CD4-positive, alpha-beta T cell (primary cell): ENCODE measurements at regions not wholly inside any gene's neighbourhood (a gene's known extent, or its start where the extent isn't known, plus 50 kb on each side); places are given as distances from the start of the nearest gene placed in this dataset.

ENCODE experiments used
- ATAC-seq: fragments of 200-7000 bp; cut with Tn5 transposase; one replicate; pipeline ENCODE4 v1.10.0; 2022; ENCODE audit warnings: mild to moderate bottlenecking; ENCODE audit not compliant: poor library complexity
- CTCF ChIA-PET: fragments of 350-600 bp; sonication (Branson Sonifier 250); formaldehyde crosslinking; loops from one replicate; lab custom pipeline; 2021; ENCODE audit warnings: antibody characterized with exemption, inconsistent platforms; lab: Charles Lee
- POLR2A ChIA-PET: fragments of 350-600 bp; sonication (Branson Sonifier 250); formaldehyde crosslinking; loops from one replicate; lab custom pipeline; 2021; ENCODE audit warnings: antibody characterized with exemption, inconsistent platforms; lab: Charles Lee
- DNase-seq, 14 experiments: peaks; one replicate each; pipeline ENCODE4 v3.0.0-alpha.2; 2013 to 2020; ENCODE audit warnings: mixed read lengths in 2 of 14
- H3K27ac ChIP-seq, 2 donors: one replicate each; pipeline versions ENCODE4 v1.5.1 to v1.7.0; 2013; ENCODE audit warnings: low read length in 2 of 2, low read depth in 1 of 2, mild to moderate bottlenecking in 1 of 2
- H3K27me3 ChIP-seq, 2 experiments: 1 replicate in 1 of 2; 2 replicates in 1 of 2; pipeline versions ENCODE4 v1.6.1 to v1.7.0; 2013; ENCODE audit warnings: low read length in 2 of 2, control low read depth in 1 of 2, mild to moderate bottlenecking in 1 of 2, moderate library complexity in 1 of 2; ENCODE audit not compliant: insufficient read depth in 2 of 2, control insufficient read depth in 1 of 2
- H3K36me3 ChIP-seq: one replicate; pipeline ENCODE4 v1.6.1; 2013; ENCODE audit warnings: low read length, control low read depth; ENCODE audit not compliant: insufficient read depth
- H3K4me1 ChIP-seq: one replicate; pipeline ENCODE4 v1.6.1; 2013; ENCODE audit warnings: low read length, control low read depth; ENCODE audit not compliant: insufficient read depth
- H3K4me3 ChIP-seq: one replicate; pipeline ENCODE4 v1.5.1; 2013; ENCODE audit warnings: mild to moderate bottlenecking, low read length, moderate library complexity
- H3K9me3 ChIP-seq, 2 experiments: 1 replicate in 1 of 2; 2 replicates in 1 of 2; pipeline versions ENCODE4 v1.6.1 to v1.7.0; 2013; ENCODE audit warnings: low read length in 2 of 2, mild to moderate bottlenecking in 2 of 2, control low read depth in 1 of 2, moderate library complexity in 1 of 2; ENCODE audit not compliant: control insufficient read depth in 1 of 2, insufficient read depth in 1 of 2
- H3K27ac Mint-ChIP-seq: one replicate; pipeline ENCODE4 v1.8.0; 2020; ENCODE audit warnings: mixed read lengths
- H3K27me3 Mint-ChIP-seq: one replicate; pipeline ENCODE4 v1.8.0; 2021; ENCODE audit warnings: mixed read lengths
- H3K36me3 Mint-ChIP-seq: one replicate; pipeline ENCODE4 v1.8.0; 2021; ENCODE audit warnings: low read depth, mixed read lengths
- H3K4me1 Mint-ChIP-seq: one replicate; pipeline ENCODE4 v1.8.0; 2021; ENCODE audit warnings: low read depth, mixed read lengths
- H3K4me3 Mint-ChIP-seq: one replicate; pipeline ENCODE4 v1.8.0; 2020; ENCODE audit warnings: mild to moderate bottlenecking, mixed read lengths
- H3K9me3 Mint-ChIP-seq: one replicate; pipeline ENCODE4 v1.8.0; 2020; ENCODE audit warnings: mixed read lengths
- CTCF ChIP-seq: fragments of 200-600 bp; IDR thresholded peaks from one replicate; pipeline ENCODE4 v1.8.0; 2022; ENCODE audit warnings: antibody characterized with exemption, mild to moderate bottlenecking
- intact Hi-C, 2 experiments: fragments of 100-400 bp; cut with DNase I in 1 of 2; cut with micrococcal nuclease in 1 of 2; formaldehyde crosslinking; loops; one replicate each; pipeline versions ENCODE4 v1.15.1 to v1.9.0; 2023 to 2025; cut with DNase I, micrococcal nuclease

GRCh38 chr4:24094726-24095125 lies 204.9 kb upstream of the PPARGC1A start:
- Histone ChIP-seq H3K4me1 (no peaks in the 10 kb centered on the region), H3K4me3 (no peak overlapping the region), H3K27me3 (no peaks in the 10 kb centered on the region), H3K27ac (no peak overlapping the region), H3K9me3 (no peaks in the 10 kb centered on the region), H3K36me3 (no peaks in the 10 kb centered on the region)
- TF ChIP-seq CTCF = no peak
- no peaks in the 10 kb centered on the region for H3K36me3 Mint-ChIP-seq
- H3K4me3 Mint-ChIP-seq = no peak overlapping the region
- H3K4me1 Mint-ChIP-seq = no peaks in the 10 kb centered on the region
- no peak overlapping the region for H3K27ac Mint-ChIP-seq
- H3K9me3 Mint-ChIP-seq = peaks cover 5% of the 10 kb centered on the region
- no peaks in the 10 kb centered on the region for H3K27me3 Mint-ChIP-seq
- DNase-seq (no peak), ATAC-seq (no peak)
- intact Hi-C loops = no loop called here
- ChIA-PET CTCF (no interaction called here), POLR2A (no interaction called here)

- no peak overlapping the region for H3K4me3 Mint-ChIP-seq
- H3K27ac Mint-ChIP-seq = no peak overlapping the region
- Histone ChIP-seq H3K4me3 (no peak overlapping the region), H3K4me1 (no peaks in the 10 kb centered on the region), H3K9me3 (no peaks in the 10 kb centered on the region), H3K27me3 (no peaks in the 10 kb centered on the region), H3K27ac (no peak overlapping the region), H3K36me3 (no peaks in the 10 kb centered on the region)
- no peaks in the 10 kb centered on the region for H3K27me3 Mint-ChIP-seq
- DNase-seq = no peak
- CTCF ChIA-PET = no interaction called here
- intact Hi-C loops = no loop called here
- TF ChIP-seq CTCF = no peak
- POLR2A ChIA-PET = no interaction called here
- no peaks in the 10 kb centered on the region for H3K4me1 Mint-ChIP-seq
- no peak for ATAC-seq
- H3K36me3 Mint-ChIP-seq = no peaks in the 10 kb centered on the region
- peaks cover 5% of the 10 kb centered on the region for H3K9me3 Mint-ChIP-seq
These were observed 203.6 kb upstream of the PPARGC1A start for GRCh38 chr4:24093446-24093845.

- POLR2A ChIA-PET = no interaction called here
- Mint-ChIP-seq H3K27ac (no peak overlapping the region), H3K9me3 (peaks cover 5% of the 10 kb centered on the region), H3K27me3 (no peaks in the 10 kb centered on the region), H3K36me3 (no peaks in the 10 kb centered on the region), H3K4me3 (no peak overlapping the region), H3K4me1 (no peaks in the 10 kb centered on the region)
- Histone ChIP-seq H3K4me1 (no peaks in the 10 kb centered on the region), H3K4me3 (no peak overlapping the region), H3K9me3 (no peaks in the 10 kb centered on the region), H3K27ac (no peak overlapping the region), H3K36me3 (no peaks in the 10 kb centered on the region), H3K27me3 (no peaks in the 10 kb centered on the region)
- intact Hi-C loops = no loop called here
- CTCF ChIA-PET = no interaction called here
- no peak for TF ChIP-seq CTCF
- DNase-seq = no peak
- ATAC-seq = no peak
These were observed 201.9 kb upstream of the PPARGC1A start for GRCh38 chr4:24091639-24092233.
